Dedifferentiated amniotic fluid mesenchymal stem cell (primary cell): ENCODE measurements at regions not wholly inside any gene's neighbourhood (a gene's known extent, or its start where the extent isn't known, plus 50 kb on each side); places are given as distances from the start of the nearest gene placed in this dataset.
"Not testable (repeated sequence)": the region's sequence is repeated elsewhere in the genome, so short reads cannot be mapped to it uniquely, and the experiment has no call there.

Source experiments
- DNase-seq: peaks from one replicate; pipeline ENCODE4 v3.0.0-alpha.2; 2016; ENCODE audit errors: extremely low spot score

GRCh38 chr3:105093371-105094252, 273.1 kb upstream of the ALCAM start:
- DNase-seq = no peak

GRCh38 chr3:105094588-105094987, 272.1 kb upstream of the ALCAM start:
- DNase-seq = no peak

- no peak for DNase-seq
These were observed 270.6 kb upstream of the ALCAM start for GRCh38 chr3:105096071-105096470.

GRCh38 chr3:105101603-105102002, 265.1 kb upstream of the ALCAM start:
- no peak for DNase-seq

- DNase-seq = no peak
These were observed 263.6 kb upstream of the ALCAM start for GRCh38 chr3:105103139-105103538.

GRCh38 chr3:105108823-105109222, 257.9 kb upstream of the ALCAM start:
- DNase-seq = no peak

- no peak for DNase-seq
These were observed 247.8 kb upstream of the ALCAM start for GRCh38 chr3:105118905-105119304.

GRCh38 chr3:105119801-105120340, 246.8 kb upstream of the ALCAM start:
- no peak for DNase-seq

- DNase-seq = no peak
These were observed 235.8 kb upstream of the ALCAM start for GRCh38 chr3:105130911-105131310.

- no peak for DNase-seq
These were observed 228.8 kb upstream of the ALCAM start for GRCh38 chr3:105137911-105138310.

- no peak for DNase-seq
These were observed 226.7 kb upstream of the ALCAM start for GRCh38 chr3:105139881-105140560.

GRCh38 chr3:105140899-105141367, 225.8 kb upstream of the ALCAM start:
- peak; percentile 17 for DNase-seq

- DNase-seq = no peak
These were observed 221.9 kb upstream of the ALCAM start for GRCh38 chr3:105144837-105145236.

GRCh38 chr3:105145511-105145910, 221.2 kb upstream of the ALCAM start:
- DNase-seq = no peak

- not testable (repeated sequence) for DNase-seq
These were observed 217.5 kb upstream of the ALCAM start for GRCh38 chr3:105149197-105149596.

GRCh38 chr3:105152987-105153386, 213.7 kb upstream of the ALCAM start:
- no peak for DNase-seq

GRCh38 chr3:105154692-105155091, 212.0 kb upstream of the ALCAM start:
- no peak for DNase-seq

- DNase-seq = no peak
These were observed 209.5 kb upstream of the ALCAM start for GRCh38 chr3:105157067-105157765.

- DNase-seq = no peak
These were observed 209.0 kb upstream of the ALCAM start for GRCh38 chr3:105157766-105158085.

GRCh38 chr3:105158286-105158685, 208.4 kb upstream of the ALCAM start:
- no peak for DNase-seq

- no peak for DNase-seq
These were observed 204.3 kb upstream of the ALCAM start for GRCh38 chr3:105162448-105162847.

GRCh38 chr3:105166893-105167292, 199.8 kb upstream of the ALCAM start:
- DNase-seq = peak; percentile 47
